ENCODE measurements at regions not wholly inside any gene's neighbourhood (a gene's known extent, or its start where the extent isn't known, plus 50 kb on each side); places are given as distances from the start of the nearest gene placed in this dataset.

DNA sequence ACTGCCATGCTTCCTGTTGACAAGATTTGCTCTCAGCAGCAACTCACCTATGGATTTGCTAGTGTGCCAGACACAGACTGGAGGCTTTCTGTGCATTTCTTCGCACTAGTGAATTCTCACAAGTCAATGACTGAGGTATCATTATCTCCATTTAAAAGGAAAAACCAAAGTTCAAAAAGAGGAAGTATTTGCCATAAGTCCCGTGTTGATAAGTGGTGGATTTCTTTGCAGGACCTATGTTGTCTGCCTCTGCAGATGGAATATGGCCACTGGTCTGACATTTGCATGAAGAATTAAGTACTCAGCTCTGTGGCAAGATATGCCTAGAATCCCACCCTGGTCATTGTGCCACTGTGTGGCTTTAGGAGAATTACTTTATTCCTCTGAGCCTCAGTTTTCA lies 299.6 kb downstream of the PAX3 start:
- CTCF ChIA-PET: no interaction called here

GRCh38 chr2:221997683-221998082 lies 301.1 kb downstream of the PAX3 start:
- H3K36me3 ChIP-seq (ENCODE audit: control insufficient read depth in 1 of 2, insufficient read depth in 2 of 2, low read length in 2 of 2): no peaks in the 10 kb centered on the region
- BruUV-seq (replicated peaks): no TSS peak
- intact Hi-C loops (cut with micrococcal nuclease): no loop called here
- no peaks in the 10 kb centered on the region for H4K20me1 ChIP-seq (ENCODE audit: insufficient read depth)
- H3K27me3 ChIP-seq (ENCODE audit: insufficient read depth, low read length): peaks cover 20% of the 10 kb centered on the region
- no peaks in the 10 kb centered on the region for H3K79me2 ChIP-seq (ENCODE audit: insufficient read depth, low read length)
- ChIA-PET CTCF (interaction anchor here (1.0 to 1.4 kb wide), 3 partner anchors 9 to 27 kb away, joined by 3 to 5 read pairs (median 3); no protein-coding TSS in a partner anchor), POLR2A (no interaction called here), RAD21 (ENCODE audit: low non-redundant PET in 1 of 2, low total read pairs in 2 of 2, uncharacterized antibody in 2 of 2, unreplicated experiment in 2 of 2) (no interaction called here)
- no peaks in the 10 kb centered on the region for H3K9me3 ChIP-seq (ENCODE audit: control insufficient read depth in 1 of 2, insufficient read depth in 1 of 2, low read depth in 1 of 2, low read length in 2 of 2)
- TF ChIP-seq POLR2AphosphoS5 (IDR thresholded peaks at IDR 0.05; ENCODE audit: low read depth, low read length): no peak
- peaks cover 15 to 28% of the 10 kb centered on the region in 2 experiments for H3K4me1 ChIP-seq (ENCODE audit: control insufficient read depth in 1 of 2, insufficient read depth in 2 of 2, low read length in 2 of 2)
- H3K4me3 ChIP-seq (replicated peaks in 1 of 2; ENCODE audit: low read depth in 1 of 2, low read length in 2 of 2): no peak overlapping the region
- ATAC-seq: no peak
- DNase-seq (ENCODE audit: low read depth, low spot score): no peak
- no peak overlapping the region for H3K27ac ChIP-seq (ENCODE audit: low read depth, low read length)
- no peak overlapping the region for H3K9ac ChIP-seq (ENCODE audit: low read length)
- no peak overlapping the region for H2AFZ ChIP-seq (ENCODE audit: low read depth, low read length, poor library complexity, severe bottlenecking)
- H3K9me2 ChIP-seq (ENCODE audit: insufficient read depth): no peaks in the 10 kb centered on the region
- peak overlapping the region; percentile 54 for H3K4me2 ChIP-seq (ENCODE audit: low read length)

More for the DNA sequence above, 299.6 kb downstream of the PAX3 start:
- no peak overlapping the region for H2AFZ ChIP-seq (ENCODE audit: low read depth, low read length, poor library complexity, severe bottlenecking)
- no TSS peak for BruUV-seq (replicated peaks)
- peak overlapping the region; percentile 37; the same call in 1 of the 2 replicates for H3K4me2 ChIP-seq (ENCODE audit: low read length)
- H4K20me1 ChIP-seq (ENCODE audit: insufficient read depth): no peaks in the 10 kb centered on the region
- ChIA-PET POLR2A (no interaction called here), RAD21 (ENCODE audit: low non-redundant PET in 1 of 2, low total read pairs in 2 of 2, uncharacterized antibody in 2 of 2, unreplicated experiment in 2 of 2) (no interaction called here)
- no peaks in the 10 kb centered on the region for H3K9me3 ChIP-seq (ENCODE audit: control insufficient read depth in 1 of 2, insufficient read depth in 1 of 2, low read depth in 1 of 2, low read length in 2 of 2)
- peaks cover 20% of the 10 kb centered on the region for H3K27me3 ChIP-seq (ENCODE audit: insufficient read depth, low read length)
- no peak overlapping the region for H3K9ac ChIP-seq (ENCODE audit: low read length)
- intact Hi-C loops (cut with micrococcal nuclease): no loop called here
- ATAC-seq (no peak), DNase-seq (ENCODE audit: low read depth, low spot score) (no peak)
- peaks cover 15 to 28% of the 10 kb centered on the region in 2 experiments for H3K4me1 ChIP-seq (ENCODE audit: control insufficient read depth in 1 of 2, insufficient read depth in 2 of 2, low read length in 2 of 2)
- no peaks in the 10 kb centered on the region for H3K79me2 ChIP-seq (ENCODE audit: insufficient read depth, low read length)
- no peak overlapping the region for H3K4me3 ChIP-seq (replicated peaks in 1 of 2; ENCODE audit: low read depth in 1 of 2, low read length in 2 of 2)
- no peak overlapping the region for H3K27ac ChIP-seq (ENCODE audit: low read depth, low read length)
- no peaks in the 10 kb centered on the region for H3K36me3 ChIP-seq (ENCODE audit: control insufficient read depth in 1 of 2, insufficient read depth in 2 of 2, low read length in 2 of 2)
- TF ChIP-seq ATF3 (IDR thresholded peaks at IDR 0.05): no peak
- TF ChIP-seq ZFX (IDR thresholded peaks at IDR 0.05): no peak
- no peaks in the 10 kb centered on the region for H3K9me2 ChIP-seq (ENCODE audit: insufficient read depth)

Data from HCT116 (cell line).